MM.1S (cell line): ENCODE measurements at regions not wholly inside any gene's neighbourhood (a gene's known extent, or its start where the extent isn't known, plus 50 kb on each side); places are given as distances from the start of the nearest gene placed in this dataset.

ENCODE experiments used
- CTCF ChIP-seq: fragments of 300-600 bp; sonication (generic); IDR thresholded peaks from 2 replicates; pipeline ENCODE4 v1.5.1; 2016; ENCODE audit warnings: antibody characterized with exemption, low read length, mixed read lengths
- EZH2phosphoT487 ChIP-seq: fragments of 300-600 bp; sonication (generic); IDR thresholded peaks from 2 replicates; pipeline ENCODE4 v1.6.1; 2018; ENCODE audit warnings: antibody characterized with exemption, low read length

- TF ChIP-seq CTCF (no peak), EZH2phosphoT487 (no peak)
Measured at GRCh38 chr16:35203636-35204035, 1744.2 kb downstream of the TP53TG3F start.
